ENCODE measurements at regions not wholly inside any gene's neighbourhood (a gene's known extent, or its start where the extent isn't known, plus 50 kb on each side); places are given as distances from the start of the nearest gene placed in this dataset.
"Not testable (repeated sequence)": the region's sequence is repeated elsewhere in the genome, so short reads cannot be mapped to it uniquely, and the experiment has no call there.

GRCh38 chr15:20168221-20168620, 373.4 kb downstream of the GOLGA6L6 start:
- DNase-seq: not testable (repeated sequence)

GRCh38 chr15:20153528-20153927, 388.1 kb downstream of the GOLGA6L6 start:
- not testable (repeated sequence) for DNase-seq

DNA sequence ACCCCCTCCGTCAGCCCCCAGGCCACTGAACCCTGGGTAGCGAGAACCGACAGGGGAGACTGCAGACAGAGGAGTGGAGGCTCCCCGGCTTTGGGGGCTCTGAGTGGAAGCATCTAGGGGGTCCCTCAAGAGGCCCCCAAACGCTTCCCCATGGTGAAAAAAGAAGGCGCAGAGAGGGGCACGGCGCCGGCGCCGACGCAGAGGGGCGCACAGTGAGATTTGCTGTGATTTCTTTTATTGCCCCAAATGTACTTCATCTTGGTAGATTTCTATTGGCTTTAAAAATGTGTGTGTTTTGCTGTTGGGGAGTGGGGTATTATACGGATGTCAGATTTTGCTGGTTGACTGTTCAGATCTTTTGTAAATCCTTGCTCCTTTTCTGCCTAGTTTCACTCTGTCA, 392.9 kb downstream of the GOLGA6L6 start:
- not testable (repeated sequence) for DNase-seq

DNA sequence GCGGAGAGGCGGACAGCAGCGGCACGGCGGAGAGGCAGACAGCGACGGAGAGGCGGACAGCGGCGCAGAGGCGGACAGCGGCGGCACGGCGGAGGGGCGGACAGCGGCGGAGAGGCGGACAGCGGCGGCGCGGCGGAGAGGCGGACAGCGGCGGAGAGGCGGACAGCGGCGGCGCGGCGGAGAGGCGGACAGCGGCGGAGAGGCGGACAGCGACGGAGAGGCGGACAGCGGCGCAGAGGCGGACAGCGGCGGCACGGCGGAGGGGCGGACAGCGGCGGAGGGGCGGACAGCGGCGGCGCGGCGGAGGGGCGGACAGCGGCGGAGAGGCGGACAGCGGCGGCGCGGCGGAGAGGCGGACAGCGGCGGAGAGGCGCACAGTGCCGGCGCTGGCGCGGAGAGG, 393.6 kb downstream of the GOLGA6L6 start:
- DNase-seq: not testable (repeated sequence)

DNA sequence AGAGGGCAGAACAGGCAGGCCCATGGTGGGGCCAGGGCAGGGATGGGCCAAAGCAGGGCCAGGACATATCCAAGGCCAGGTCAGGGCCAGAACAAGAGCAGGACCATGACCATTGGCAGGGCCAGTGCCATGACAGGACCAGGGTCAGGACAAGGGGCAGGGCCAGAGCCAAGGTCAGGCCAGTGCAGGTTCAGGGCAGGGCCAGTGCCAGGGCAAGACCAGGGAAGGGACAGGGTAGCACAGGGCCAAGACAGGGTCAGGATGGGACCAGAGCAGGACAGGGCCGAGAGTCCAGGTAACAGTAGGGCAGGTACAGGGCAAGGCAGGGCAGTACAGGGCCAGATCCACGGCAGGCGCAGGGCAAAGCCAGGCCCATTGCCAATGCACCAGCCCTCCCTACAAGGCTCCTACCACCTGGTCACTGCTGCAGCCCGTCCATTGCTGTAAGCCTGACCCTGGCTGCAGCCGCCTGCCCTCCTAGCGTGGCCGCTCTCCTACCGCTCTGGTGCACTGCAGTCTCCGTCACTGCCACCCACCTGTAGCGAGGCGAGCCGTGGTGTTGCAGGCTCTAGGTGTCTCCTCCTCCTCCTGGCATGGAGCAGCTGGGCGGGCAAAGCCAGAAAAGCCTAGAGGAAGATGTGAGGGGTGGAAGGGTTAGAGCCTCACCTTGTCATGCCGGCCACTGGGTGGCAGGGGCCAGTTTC, 397.1 kb downstream of the GOLGA6L6 start:
- not testable (repeated sequence) for DNase-seq

GRCh38 chr15:20142906-20143305, 398.7 kb downstream of the GOLGA6L6 start:
- not testable (repeated sequence) for DNase-seq

- not testable (repeated sequence) for DNase-seq
Measured at GRCh38 chr15:20142410-20142809, 399.2 kb downstream of the GOLGA6L6 start.

DNA sequence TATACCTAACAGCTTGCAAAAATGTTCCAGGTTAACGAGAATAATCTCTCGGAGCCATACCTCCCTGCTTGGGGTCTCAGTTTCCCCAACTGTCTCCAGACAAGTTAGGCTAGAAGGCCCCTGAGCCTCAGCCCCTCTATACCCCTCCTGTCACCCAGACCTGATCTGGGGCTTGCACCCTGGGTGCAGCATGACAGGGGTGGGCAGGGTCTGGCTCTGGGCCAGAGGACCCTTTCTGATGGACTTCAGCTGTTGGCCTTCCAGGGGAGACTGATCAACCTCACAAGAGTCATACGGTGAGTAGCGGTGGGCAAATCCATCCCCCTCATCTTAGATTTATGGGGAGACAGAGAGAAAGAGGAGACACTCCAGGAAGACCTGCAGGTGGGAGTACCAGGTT, 416.9 kb downstream of the GOLGA6L6 start:
- not testable (repeated sequence) for DNase-seq

GRCh38 chr15:20106026-20106425, 435.6 kb downstream of the GOLGA6L6 start:
- no peak for DNase-seq

DNA sequence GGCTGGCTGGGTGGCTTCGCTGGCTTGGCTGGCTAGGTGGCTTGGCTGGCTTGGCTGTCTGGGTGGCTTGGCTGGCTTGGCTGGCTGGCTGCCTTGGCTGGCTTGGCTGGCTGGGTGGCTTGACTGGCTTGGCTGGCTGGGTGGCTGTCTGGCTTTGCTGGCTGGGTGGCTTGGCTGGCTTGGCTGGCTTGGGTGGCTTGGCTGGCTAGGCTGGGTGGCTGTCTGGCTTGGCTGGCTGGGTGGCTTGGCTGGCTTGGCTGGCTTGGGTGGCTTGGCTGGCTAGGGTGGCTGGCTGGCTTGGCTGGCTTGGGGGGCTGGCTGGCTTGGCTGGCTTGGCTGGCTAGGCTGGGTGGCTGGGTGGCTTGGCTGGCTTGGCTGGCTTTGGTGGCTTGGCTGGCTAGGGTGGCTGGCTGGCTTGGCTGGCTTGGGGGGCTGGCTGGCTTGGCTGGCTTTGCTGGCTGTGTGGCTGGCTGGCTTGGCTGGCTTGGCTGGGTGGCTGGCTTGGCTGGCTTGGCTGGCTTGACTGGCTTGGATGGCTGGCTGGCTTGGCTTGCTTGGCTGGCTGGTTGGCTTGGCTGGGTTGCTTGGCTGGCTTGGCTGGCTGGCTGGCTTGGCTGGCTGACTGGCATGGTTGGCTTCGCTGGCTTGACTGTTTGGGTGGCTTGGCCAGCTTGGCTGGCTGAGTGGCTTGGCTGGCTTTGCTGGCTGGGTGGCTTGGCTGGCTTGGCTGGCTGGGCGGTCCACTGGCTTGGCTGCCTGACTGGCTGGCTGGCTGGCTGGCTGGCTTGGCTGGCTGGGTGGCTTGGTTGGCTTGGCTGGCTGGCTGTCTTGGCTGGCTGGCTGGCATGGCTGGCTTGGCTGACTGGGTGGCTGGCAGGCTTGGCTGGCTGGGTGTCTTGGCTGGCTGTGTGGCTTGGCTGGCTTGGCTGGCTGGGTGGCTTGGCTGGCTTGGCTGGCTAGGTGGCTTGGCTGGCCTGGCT, 436.3 kb downstream of the GOLGA6L6 start:
- DNase-seq: not testable (repeated sequence)

DNA sequence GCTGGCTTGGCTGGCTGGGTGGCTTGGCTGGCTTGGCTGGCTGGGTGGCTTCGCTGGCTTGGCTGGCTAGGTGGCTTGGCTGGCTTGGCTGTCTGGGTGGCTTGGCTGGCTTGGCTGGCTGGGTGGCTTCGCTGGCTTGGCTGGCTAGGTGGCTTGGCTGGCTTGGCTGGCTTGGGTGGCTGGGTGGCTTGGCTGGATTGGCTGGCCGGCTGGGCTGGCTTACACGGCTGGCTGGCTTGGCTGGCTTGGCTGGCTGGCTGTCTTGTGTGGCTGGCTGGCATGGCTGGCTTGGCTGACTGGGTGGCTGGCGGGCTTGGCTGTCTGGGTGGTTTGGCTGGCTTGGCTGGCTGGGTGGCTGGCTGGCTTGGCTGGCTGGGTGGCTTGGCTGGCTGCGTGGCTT, 437.0 kb downstream of the GOLGA6L6 start:
- DNase-seq: not testable (repeated sequence)

DNA sequence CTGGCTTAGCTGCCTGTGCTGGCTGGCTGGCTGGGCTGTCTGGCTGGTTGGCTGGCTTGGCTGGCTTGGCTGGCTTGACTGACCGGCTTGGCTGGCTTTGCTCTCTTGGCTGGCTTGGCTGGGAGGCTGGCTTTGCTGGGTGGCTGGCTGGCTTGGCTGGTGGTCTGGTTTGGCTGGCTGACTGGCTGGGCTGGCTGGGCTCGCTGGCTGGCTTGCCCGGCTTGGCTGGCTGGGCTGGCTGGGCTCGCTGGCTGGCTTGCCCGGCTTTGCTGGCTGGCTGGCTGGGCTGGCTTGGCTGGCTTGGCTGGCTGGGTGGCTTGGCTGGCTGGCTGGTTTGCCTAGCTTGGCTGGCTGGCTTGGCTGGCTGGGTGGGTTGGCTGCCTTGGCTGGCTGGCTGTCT, 438.7 kb downstream of the GOLGA6L6 start:
- DNase-seq: not testable (repeated sequence)

DNA sequence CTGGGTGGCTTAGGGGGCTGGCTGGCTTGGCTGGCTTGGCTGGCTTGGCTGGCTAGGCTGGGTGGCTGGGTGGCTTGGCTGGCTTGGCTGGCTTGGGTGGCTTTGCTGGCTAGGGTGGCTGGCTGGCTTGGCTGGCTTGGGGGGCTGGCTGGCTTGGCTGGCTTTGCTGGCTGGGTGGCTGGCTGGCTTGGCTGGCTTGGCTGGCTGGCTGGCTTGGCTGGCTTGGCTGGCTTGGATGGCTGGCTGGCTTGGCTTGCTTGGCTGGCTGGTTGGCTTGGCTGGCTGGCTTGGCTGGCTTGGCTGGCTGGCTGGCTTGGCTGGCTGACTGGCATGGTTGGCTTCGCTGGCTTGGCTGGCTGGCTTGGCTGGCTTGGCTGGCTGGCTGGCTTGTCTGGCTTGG, 439.4 kb downstream of the GOLGA6L6 start:
- DNase-seq: not testable (repeated sequence)

DNA sequence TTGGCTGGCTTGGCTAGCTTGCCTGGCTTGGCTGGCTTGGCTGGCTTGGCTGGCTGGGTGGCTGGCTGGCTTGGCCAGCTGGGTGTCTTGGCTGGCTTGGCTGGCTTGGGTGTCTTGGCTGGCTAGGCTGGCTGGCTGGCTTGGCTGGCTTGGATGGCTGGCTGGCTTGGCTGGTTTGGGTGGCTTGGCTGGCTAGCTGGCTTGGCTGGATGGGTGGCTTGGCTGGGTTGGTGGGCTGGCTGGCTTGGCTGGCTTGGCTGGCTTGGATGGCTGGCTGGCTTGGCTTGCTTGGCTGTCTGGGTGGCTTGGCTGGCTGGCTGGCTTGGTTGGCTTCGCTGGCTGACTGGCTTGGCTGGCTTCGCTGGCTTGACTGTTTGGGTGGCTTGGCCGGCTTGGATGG, 440.3 kb downstream of the GOLGA6L6 start:
- not testable (repeated sequence) for DNase-seq

DNA sequence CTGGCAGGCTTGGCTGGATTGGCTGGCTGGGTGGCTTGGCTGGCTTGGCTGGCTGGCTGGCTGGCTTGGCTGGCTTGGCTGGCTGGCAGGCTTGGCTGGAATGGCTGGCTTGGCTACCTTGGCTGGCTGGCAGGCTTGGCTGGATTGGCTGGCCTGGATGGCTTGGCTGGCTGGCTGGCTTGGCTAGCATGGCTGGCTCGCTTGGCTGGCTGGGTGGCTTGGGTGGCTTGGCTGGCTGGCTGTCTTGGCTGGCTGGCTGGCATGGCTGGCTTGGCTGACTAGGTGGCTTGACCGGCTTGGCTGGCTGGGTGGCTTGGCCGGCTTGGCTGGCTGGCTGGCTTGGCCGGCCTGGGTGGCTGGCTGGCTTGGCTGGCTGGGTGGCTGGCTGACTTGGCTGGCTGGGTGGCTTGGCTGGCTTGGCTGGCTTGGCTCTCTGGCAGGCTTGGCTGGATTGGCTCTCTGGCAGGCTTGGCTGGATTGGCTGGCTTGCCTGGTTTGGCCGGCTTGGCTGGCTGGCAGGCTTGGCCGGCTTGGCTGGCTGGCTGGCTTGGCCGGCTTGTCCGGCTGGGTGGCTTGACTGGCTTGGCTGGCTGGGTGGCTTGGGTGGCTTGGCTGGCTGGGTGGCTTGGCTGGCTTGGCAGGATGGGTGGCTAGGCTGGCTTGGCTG, 440.9 kb downstream of the GOLGA6L6 start:
- DNase-seq: not testable (repeated sequence)

DNA sequence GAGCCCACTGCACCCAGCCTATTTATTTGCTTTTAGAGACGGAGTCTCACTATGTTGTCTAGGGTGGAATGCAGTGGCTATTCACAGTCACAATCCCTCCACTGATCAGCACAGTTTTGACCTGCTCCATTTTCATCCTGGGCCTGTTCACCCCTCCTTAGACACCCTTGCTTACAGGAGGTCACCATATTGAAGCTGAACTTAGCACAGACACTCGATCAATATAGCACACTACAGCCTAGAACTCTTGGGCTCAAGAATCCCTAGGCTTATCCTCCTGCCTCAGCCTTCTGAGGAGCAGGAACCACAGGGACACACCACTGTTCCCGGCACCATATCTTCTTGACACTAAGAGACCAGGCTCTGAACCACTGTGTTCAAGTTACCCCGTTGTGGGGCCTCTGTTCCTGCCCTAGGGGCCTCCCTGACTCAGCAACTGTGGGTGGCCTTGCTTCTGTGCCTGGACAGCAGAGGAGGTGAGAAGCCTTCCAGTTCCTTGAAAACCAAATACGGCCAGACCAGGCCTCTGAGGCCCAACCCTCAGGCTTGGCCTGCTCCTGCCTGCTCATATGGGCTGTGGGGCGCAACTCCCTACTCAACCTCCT, 445.8 kb downstream of the GOLGA6L6 start:
- not testable (repeated sequence) for DNase-seq

- DNase-seq: not testable (repeated sequence)
Measured at GRCh38 chr15:20089541-20089940, 452.1 kb downstream of the GOLGA6L6 start.

DNA sequence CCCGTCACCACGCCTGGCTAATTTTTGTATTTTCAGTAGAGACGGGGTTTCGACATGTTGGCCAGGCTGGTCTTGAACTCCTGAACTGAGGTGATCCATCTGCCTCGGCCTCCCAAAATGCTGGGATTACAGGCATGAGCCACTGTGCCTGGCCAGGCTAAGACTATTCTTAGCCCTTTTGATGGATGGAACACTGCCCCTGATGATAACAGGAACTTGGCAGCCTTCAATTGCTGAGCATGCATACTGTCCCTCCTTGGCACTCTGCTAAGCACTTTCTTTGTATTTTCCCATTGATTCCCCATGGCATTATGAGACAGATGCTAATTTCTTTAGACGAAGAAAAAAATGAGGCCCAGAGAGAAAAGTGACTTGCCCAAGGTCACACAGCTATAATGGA, 457.6 kb downstream of the GOLGA6L6 start:
- DNase-seq: not testable (repeated sequence)

DNA sequence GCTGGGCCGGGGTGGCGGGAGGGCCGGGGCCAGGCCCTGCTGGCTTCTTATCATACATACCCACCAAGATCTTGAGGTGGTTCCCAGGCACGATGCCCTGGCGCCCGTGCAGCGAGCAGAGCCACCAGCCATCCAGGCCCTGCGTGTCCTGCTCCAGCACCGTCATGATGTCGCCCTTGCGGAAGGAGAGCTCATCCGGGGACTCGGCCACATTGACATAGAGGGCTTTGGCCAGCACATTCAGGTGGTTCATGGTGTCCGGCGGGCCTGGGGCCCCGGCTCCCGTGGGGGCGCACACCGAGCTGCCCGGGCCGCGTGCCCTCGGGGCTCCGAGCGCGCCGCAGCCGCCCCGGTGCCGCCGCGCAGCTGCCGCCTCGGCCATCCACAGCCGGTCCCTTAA, 467.5 kb downstream of the GOLGA6L6 start:
- DNase-seq: not testable (repeated sequence)

DNA sequence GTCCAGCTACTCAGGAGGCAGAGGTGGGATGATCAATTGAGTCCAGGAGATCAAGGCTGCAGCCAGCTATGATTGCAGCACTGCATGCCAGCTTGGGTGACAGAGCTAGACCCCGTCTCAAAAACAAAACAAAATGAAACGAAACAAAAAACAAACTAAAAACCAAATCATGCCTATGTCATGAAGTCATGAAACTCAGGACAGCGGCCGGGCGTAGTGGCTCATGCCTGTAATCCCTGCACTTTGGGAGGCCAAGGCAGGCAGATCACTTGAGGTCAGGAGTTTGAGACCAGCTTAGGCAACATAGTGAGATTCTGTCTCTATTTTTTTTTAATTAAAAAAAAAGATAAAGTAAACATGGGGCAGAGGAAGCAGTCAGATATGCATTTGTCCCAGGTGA, 472.6 kb downstream of the GOLGA6L6 start:
- DNase-seq: not testable (repeated sequence)

GRCh38 chr15:20066173-20066572, 475.4 kb downstream of the GOLGA6L6 start:
- not testable (repeated sequence) for DNase-seq

DNA sequence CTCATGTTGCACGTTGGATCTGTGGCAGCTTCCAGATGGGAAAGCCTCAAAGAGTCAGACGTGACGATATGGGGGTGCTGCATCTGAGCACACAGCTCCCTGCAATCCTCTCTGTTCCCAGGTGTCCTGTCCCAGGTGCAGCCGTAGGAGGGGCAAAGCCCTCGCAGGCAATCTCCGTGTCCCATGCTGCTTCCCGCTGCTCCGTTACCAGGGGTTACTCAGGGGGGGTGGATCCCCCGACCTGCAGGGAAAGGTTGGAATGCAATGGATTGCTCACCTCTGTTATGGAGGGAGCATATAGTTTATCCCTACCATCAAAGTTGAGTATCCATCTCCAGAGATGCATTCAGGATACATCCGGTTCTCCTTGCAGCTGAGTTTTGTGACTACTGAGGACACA, 476.1 kb downstream of the GOLGA6L6 start:
- DNase-seq: not testable (repeated sequence)

- not testable (repeated sequence) for DNase-seq
Measured at GRCh38 chr15:20063167-20063566, 478.4 kb downstream of the GOLGA6L6 start.

Measured in 8988T (cell line).